Fibroblast of gingiva (primary cell): ENCODE measurements at regions not wholly inside any gene's neighbourhood (a gene's known extent, or its start where the extent isn't known, plus 50 kb on each side); places are given as distances from the start of the nearest gene placed in this dataset.
"Not testable (repeated sequence)": the region's sequence is repeated elsewhere in the genome, so short reads cannot be mapped to it uniquely, and the experiment has no call there.

ENCODE experiments used
- DNase-seq: peaks from one replicate; pipeline ENCODE4 v3.0.0-alpha.2; 2011; ENCODE audit warnings: low read depth

DNA sequence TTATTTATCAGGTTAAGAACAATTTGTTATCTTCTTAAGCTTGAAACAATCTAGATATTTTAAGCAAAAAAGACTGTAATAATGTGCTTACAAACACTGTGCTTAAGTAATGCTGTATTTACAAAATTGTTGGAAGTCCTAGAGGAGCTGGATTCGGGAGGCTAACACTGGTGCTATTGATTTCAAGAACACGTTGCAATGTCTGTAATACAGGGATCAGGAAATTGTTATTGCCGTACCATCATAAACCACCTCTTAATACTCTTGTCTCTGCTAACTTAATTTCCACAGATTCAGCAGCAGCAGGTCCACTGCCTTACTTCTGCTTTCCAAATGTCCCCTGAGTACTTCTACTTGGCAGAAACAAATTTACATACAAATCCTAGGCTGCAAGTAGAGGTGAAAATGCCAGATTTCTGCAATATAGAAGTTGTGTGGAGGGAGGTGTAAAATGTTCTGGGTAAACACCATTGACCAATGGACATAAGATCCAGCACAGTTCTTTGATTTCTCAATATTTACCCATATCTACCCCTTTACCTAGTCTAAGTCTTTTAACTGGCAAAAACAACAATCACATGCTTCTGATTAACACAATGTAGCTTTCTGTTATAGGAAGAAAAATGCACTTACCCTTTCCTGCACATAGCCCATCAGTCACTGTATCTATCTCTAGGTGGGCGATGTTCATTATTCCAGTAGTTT is 663.4 kb downstream of the TMTC2 start:
- DNase-seq = no peak

GRCh38 chr12:83346333-83346732 is 659.6 kb downstream of the TMTC2 start:
- no peak for DNase-seq

GRCh38 chr12:83343767-83344166 is 657.1 kb downstream of the TMTC2 start:
- DNase-seq = no peak

DNA sequence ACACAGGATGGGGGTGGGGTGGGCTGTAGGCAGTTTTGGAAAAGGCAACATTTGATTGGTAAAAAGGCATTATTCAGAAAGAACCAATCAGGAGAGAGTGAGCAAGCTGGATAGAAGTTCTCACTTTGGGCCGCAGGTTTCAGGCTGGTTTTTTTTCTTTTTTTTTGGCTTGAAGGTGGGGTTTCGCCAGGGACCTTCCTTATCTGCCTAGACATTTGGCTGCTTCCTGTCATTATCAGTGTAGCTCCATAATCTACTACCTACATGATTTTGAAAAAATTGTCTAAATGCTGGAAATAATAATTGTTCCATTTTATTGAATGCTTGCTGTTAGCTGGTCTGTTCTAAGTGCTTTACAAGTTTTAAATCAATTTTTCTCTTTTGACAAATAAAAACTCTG is 649.0 kb downstream of the TMTC2 start:
- no peak for DNase-seq

DNA sequence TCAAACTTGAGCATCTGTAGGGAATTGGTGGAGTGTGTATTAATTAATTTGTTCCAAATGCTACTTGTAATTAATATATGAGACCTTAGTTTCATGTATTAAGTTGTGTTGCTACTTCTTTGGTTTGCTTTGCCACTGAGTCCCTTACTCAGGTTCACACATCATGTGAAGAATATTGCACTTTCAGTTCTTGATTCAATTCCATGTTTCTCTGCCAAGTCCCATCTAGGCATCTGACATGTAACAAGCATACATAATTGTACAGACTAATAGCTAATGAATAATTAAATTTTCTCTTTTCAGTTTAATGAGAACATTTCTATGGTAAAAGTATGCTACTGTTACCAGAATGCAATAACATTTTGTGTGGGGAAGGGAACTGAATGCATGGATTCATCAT is 640.0 kb downstream of the TMTC2 start:
- no peak for DNase-seq

DNA sequence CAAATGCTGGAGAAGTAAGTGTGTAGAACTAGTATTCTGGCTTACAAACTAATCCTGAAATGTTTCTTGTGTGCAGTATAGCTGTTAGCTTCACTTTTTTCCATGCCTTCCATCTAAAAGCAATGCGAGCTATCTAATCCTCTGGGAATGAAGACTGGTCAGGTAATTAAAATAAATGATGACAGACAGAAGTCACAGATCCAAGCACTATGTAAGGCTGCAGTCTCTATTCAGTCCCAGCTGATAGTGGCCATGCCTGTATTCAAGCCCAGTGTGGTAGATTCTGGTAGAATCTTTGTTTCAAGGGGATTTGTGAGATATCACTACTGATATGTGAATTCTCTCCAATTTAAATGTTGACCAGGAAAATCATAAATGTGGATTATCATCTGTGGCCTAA is 637.2 kb downstream of the TMTC2 start:
- no peak for DNase-seq

DNA sequence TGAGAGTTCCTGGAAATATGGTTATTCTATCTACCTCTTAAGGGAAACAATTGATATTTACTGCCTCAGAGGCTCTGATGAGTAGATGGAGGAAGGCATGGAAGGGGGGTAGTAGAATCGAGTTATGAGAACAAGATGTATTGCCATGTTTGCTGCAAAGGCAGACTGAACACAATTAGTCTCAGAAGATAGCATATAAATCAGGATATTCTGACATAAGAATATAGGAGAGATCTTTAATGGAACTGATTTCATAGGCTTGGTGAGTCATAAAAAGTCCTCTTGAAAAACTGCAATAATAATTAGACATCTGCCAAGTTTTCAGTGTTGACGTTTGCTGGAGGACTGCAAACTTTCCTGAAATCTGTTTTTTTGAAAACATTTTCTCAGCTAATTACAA is 636.1 kb downstream of the TMTC2 start:
- DNase-seq = no peak

GRCh38 chr12:83321971-83322370 is 635.3 kb downstream of the TMTC2 start:
- no peak for DNase-seq

- no peak for DNase-seq
Measured at GRCh38 chr12:83320350-83320749, 633.6 kb downstream of the TMTC2 start.

DNA sequence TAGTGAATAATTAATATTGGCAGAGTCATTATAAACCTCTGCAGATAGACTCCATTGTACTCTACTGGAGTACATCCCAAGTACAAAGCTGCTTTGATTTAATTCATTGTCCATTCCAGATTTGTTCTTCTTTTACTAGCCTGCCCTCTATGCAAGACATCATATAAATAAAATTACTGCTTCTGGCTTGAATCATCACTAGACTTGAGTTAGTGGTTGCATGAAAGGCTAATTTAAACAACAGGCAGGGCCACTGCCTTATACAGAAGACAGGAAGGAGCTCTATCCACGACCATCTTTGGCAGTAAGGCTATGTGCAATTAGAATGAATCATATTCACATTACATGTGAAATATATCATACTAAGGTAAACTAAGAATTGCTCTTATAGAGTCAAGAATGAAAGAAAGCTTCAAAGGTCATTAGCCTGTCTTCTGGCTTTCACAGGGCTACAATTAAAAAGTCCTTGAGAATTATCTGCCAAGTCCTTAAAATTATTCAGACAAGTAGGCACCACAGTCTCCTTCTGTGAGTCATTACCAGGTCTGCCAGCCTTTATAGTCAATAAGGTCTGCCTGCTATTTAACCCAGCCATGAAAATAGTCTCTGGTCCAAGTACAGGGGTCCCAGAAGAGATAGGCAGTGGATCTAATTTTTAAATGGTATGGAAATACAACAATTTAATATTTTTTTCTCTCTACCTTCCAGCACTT is 631.8 kb downstream of the TMTC2 start:
- no peak for DNase-seq

DNA sequence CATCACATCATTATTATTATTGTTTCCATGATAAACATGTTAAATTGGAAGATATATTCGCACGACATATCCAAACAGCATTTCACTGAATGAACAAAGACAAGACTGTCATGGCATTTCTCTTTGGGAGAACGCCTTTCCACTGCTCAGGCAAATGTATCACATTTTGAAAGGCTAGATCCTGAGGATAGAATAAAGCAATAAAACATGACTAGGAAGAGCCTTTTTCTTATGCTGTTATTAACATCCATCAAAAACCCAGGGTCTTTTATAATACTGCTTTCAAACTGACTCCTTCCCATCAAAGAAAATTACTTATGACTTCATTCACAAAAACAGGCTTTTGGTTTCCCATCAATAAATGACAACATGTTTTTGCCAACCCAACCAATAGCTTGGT is 630.9 kb downstream of the TMTC2 start:
- no peak for DNase-seq

GRCh38 chr12:83313827-83314226 is 627.1 kb downstream of the TMTC2 start:
- no peak for DNase-seq

DNA sequence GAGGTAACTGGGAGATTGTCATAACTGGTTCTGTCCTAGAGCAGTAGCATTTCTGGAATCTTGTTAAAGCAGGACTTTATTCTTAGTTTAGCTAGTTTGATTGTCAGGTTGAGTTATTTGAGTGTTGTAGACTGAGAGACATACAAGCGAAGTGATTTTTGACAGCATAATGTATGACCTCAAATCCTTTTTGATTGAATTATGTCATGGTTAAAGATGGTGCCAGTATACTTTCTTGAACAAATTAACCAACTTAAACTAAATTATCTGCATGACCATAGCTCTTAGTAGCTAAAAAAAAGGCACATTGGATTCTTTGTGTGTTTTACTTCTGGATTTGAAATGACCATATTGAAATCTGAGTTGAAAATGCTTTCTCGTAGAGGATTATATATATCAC is 626.6 kb downstream of the TMTC2 start:
- no peak for DNase-seq

DNA sequence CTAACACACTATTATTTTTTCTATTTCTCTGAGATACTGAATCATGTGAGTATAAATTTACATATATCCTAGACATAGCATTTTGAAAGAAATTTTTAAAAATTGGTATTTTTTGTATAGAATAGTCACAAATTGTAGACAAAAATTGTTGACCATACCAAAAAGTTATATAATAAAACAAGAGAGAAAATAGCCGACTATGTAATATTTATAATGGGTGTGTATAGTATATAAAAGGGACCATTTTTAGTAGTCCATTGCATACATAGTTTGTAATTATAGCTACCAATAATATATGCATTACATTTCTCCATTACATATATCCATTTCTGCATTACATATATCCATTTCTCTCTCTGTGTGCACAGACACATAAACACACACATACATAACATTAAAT is 590.2 kb downstream of the TMTC2 start:
- DNase-seq = no peak

DNA sequence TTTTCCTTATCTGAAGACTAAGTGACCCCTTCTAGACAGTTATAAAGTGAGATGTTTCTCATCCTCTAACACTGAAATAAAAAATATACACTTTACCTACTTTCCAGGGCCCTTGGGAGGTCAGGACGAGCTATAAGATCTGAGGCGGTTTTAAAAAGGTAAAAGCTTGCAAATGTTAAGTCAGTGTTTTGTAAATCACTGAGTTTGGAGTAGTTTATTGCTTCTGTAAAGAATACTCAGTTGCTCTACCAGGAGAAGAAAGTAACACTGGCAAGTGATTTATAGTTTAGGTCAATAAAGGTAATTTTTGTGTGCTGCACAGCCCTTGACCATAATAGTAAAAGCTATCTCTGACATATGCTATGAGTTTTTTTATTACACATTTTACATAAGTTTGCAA is 584.5 kb downstream of the TMTC2 start:
- no peak for DNase-seq

GRCh38 chr12:83265808-83266207 is 579.1 kb downstream of the TMTC2 start:
- no peak for DNase-seq

DNA sequence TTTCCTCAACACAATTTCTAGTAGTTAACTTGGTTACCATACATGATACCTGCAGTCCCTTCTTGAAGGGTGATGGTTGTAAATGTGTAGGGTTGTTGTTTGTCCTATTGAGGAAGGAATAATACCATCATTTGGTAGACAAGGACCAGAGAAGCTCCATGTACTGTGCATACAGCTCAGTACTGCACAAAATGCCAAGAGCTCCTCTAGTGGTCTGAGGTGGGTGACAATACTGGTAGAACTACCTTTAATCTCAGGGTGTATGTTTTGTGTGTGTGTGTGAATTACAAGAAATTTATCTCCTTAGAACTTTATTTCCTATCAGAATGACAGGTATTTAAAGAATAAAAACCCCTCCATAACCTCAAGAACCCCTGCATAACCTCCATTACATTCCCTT is 575.3 kb downstream of the TMTC2 start:
- no peak for DNase-seq

GRCh38 chr12:83260126-83260525 is 573.4 kb downstream of the TMTC2 start:
- not testable (repeated sequence) for DNase-seq

DNA sequence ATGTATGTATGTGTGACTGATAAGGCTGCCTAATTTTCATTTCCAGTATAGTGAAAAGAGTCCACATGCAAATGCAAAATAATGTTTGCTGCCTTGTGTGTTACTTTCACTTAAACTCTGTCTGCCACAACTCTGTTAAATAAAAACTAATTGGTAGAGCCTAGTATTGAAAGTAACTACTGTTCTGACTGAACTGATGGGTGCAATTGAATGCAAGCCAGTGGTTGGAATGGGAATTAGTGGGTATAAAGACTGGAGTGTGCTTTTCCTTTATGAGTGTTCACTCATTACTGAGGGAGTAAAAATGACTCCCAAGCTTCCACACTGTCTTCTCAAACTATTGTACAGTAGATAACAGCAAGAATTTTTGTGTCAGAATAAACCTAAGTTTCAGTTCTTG is 571.0 kb downstream of the TMTC2 start:
- no peak for DNase-seq

- DNase-seq = no peak
Measured at GRCh38 chr12:83256562-83256961, 569.9 kb downstream of the TMTC2 start.

GRCh38 chr12:83250866-83251265 is 564.2 kb downstream of the TMTC2 start:
- DNase-seq = no peak

DNA sequence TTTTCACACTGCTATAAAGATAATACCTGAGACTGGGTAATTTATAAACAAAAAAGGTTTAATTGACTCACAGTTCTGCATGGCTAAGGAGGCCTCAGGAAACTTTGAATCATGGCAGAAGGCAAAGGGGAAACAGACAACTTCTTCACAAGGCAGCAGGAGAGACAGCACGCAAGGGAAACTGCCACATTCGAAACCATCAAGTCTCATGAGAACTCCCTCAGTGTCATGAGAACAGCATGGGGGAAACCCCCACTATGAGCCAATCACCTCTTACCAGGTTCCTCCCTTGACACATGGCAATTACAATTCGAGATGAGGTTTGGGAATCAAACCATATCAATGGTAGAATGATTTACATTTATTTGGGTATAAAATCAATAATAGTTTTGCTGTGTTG is 558.5 kb downstream of the TMTC2 start:
- no peak for DNase-seq

DNA sequence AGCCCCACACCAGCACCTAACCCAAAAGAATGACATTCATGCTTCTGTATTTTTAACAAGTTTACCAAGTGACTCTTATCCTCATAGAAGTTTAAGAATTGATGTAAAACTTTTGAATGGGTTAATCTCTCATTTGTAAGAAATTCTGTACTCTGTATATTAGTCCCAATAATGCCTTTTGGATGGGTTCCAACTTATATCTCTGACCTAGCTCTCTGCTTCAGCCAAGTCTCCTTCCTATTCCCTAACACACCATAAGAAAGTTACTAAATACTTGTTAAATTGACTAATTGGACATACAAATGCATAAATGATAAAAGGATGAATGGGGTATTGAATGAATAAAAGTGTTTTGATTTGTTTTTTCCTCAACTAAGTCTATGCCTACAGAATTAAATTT is 557.3 kb downstream of the TMTC2 start:
- no peak for DNase-seq

- not testable (repeated sequence) for DNase-seq
Measured at GRCh38 chr12:83233987-83234386, 547.3 kb downstream of the TMTC2 start.
